Occipital lobe (tissue), 1 donor: ENCODE measurements at regions not wholly inside any gene's neighbourhood (a gene's known extent, or its start where the extent isn't known, plus 50 kb on each side); places are given as distances from the start of the nearest gene placed in this dataset.
"Not testable (repeated sequence)": the region's sequence is repeated elsewhere in the genome, so short reads cannot be mapped to it uniquely, and the experiment has no call there.

Source experiments
- DNase-seq: peaks from one replicate; lab custom pipeline; 2025; lab: John Stamatoyannopoulos, UW

DNA sequence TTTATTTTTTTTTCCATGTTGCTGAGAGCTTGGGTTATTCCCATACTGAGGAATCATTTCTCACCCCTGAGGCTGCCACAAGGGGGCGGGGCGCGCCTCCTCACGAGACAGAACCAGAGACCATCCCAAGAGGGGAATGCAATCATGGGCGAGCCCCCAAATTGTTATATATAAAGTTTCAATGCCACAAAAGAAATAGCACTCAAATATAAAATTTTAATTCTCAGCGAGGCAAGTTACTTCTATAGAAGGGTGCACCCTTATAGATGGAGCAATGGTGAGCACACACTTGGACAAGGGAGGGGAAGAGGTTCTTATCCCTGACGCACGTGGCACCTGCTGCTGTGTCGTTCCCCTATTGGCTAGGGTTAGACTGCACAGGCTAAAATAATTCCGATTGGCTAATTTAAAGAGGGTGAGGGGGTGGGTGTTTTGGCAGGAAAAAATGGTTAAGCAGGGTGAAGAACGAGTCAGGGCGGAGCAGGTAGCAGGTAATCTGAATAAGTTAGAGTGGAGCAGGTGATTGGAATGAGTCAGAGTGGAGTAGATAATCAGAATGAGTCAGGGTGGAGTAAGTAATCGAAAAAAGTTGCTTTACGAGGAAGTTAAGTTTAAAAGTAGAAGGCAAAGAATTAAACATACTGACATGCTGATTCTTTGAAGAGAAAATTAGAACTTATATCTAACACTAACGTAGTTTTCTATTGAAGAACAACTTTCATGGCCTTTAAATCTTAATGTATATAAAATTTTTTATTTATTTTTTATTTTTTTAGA, 177.5 kb downstream of the MTCL1 start:
- DNase-seq, result no peak

DNA sequence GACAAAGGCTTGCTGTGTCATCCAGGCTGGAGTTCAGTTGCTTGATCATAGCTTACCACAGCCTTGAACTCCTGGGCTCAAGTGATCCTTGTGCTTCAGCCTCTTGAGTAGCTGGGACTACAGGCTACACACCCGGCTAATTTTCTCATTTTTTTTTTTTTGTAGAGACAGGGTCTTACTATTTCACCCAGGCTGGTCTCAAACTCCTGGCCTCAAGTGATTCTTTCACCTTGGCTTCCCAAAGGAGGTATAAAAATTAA, 178.0 kb downstream of the MTCL1 start:
- no peak for DNase-seq

DNA sequence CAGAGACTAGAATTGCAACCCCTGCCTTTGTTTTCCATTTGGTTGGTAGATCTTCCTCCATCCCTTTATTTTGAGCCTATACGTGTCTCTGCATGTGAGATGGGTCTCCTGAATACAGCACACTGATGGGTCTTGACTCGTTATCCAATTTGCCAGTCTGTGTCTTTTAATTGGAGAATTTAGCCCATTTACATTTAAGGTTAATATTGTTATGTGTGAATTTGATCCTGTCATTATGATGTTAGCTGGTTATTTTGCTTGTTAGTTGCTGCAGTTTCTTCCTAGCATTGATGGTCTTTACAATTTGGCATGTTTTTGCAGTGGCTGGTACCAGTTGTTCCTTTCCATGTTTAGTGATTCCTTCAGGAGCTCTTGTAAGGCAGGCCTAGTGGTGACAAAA, 182.5 kb downstream of the MTCL1 start:
- not testable (repeated sequence) for DNase-seq

DNA sequence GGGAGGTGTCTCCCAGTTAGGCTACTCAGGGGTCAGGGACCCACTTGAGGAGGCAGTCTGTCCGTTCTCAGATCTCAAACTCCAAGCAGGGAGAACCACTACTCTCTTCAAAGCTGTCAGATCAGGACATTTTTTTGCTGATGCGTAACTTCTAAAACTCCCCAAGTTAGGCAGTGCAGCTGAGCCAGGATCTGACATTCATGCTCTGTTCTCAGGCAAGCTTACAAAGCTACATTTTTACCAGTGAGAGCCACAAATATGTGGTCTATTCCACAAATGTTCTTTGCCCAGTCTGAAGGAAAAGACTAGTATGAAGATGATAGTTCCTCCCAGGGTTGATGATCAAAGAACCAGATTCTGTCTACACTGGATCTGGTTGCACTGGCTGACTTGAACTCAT, 184.1 kb downstream of the MTCL1 start:
- no peak for DNase-seq

DNA sequence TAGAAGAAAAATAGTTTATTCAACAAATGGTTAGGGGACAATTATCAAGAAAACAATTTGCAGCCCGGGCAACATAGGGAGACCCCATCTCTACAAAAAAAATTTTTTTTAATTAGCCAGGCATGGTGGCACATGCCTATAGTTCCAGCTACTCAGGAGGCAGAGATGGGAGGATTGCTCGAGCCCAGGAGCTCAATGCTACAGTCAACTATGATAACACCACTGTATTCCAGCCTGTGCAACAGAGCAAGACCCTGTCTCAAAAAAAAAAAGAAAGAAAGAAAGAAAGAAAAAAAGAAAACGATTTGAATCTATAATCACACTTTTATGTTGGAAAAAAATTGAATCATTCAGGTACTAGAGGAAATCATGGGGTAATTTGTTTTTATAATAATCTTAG, 185.1 kb downstream of the MTCL1 start:
- not testable (repeated sequence) for DNase-seq

DNA sequence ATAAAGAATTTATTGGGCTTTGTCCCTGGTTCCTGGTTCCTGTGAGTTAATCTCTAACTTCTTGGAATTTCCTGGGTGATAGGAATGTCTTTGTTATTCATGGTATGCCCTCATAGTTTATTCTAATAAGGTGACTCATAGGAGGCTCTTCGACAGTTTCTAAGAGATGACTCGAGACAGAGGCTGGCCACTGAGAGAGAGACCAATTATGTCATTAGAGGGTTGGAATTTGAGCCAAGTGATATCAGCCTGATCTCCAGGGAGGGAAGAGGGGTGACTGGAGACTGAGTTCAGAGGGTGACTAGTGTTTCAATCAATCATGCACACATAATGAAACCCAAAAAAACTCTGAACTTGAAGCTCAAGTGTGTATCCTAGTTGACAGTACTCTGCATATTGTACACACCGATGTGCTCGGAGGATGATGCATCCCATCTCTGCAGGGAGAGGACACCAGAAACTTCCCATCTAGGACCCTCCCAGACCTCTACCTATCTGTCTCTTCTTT, 185.7 kb downstream of the MTCL1 start:
- no peak for DNase-seq

DNA sequence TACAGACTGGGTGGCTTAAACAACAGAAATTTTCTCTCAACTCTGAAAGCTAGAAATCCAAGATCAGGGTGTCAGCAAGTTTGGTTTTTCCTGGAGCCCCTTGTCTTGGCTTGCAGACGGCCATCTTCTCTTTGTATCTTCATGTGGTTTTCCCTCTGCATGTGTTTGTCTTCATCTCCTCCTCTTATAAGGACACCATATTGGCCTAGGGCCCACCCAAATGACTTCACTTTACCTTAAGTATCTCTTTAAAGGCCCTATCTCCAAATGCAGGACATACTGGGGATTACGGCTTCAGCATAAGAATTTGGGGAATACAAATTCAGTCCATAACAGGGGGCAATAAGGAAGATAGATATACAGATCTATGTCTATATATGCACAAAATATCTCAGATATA, 187.9 kb downstream of the MTCL1 start:
- no peak for DNase-seq

DNA sequence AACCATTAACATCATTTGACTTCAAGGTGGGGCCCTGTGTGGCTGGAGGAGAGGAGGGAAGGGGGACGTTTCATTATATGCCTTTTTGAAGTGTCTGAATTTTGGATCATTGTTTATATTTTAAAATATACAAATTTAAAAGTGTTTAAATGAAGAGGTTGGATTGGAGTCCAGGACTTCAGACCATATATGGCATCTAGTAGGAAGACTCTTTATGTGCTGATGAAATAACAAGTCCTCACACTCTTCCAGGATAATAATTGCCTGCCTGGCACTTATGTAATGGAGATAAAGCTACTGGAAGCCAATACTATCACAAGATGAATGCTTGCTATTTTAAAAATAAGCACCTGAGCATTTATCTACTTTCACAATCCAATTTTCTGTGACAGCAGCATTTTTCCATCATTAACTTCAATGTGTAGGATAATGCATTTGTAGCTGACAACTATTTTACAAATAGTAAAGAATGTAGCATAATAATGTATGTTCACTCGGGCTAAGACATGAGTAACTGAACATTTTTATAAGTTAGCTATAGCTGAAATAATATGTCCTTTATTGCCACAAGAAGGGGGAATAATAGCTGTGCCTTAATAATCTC, 188.4 kb downstream of the MTCL1 start:
- no peak for DNase-seq

DNA sequence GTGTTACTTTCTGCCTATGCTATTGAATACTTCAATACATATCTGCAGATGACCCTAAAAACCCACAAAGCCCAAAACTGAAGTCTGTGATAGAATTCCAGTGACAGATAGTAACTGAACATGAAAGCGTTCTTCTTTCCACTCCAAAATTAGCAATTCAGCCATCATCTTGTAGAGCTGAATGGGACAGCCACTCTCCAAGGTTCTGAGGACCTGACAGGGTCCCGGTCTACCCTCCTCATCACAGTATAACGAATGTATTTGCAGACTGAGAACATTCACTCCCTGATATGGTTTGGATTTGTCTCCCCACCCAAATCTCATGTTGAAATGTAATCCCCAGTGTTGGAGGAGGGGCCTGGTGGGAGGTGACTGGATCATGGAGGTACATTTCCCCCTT, 189.5 kb downstream of the MTCL1 start:
- DNase-seq, result no peak

DNA sequence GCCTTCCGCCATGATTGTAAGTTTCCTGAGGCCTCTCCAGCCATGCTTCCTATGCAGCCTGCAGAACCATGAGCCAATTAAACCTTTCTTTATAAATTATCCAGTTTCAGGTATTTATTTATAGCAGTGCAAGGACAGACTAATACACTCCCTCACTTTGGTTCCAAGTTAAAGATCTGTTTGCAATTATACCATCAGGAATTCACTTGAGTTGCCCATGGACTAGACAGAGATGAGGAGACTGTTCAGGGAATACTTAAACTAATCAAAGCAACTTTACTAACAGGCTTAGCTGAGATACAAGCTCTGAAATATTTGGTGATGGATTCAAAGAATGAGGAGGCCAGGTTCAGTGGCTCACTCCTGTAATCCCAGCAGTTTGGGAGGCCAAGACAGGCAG, 190.0 kb downstream of the MTCL1 start:
- no peak for DNase-seq

DNA sequence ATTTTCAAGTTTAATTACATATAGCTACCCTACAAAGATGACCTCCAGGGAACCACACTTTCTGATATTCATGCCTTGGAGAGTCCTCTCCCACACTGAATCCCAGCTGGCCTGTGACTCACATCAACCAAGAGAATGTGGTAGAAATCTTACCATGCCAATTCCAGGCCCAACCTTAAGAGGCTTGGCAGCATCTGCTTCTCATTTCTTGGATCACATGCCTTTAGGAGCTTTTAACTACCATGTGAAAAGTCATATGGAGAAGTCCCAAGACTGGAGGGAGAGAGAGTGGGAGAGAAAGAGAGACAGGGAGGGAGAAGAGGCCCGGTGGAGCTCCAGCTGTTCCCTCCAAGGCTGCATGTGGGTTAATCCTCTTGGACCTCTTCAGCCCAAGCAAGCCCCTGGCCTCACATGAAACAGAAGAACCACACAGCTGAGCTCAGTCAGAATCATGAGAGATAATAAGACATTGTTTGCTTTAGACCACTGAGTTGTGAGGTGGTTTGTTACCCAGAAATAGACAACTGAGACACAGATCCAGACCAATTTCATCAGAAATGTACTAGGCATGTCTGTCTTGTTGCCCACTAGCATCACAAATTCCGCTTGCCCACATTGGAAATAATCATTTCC, 190.7 kb downstream of the MTCL1 start:
- no peak for DNase-seq

DNA sequence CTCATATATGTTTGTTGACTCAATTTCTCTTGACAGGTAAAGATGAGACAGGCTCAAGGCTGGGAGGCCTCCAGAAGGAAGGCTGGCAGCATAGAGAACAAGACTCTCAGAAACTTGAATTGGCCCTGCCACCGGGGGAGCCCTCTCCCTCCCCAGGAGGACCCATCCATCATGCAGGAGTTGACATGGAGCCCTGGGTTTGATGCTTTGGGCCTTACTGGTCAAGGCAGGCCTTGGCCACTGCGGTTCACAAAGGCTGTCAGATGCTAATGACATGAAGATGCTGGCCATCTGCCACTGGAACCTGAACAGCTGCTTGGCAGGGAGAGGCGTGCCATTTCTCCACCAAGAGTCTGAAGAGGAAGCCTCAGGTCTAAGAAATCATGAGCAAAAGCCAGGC, 193.6 kb downstream of the MTCL1 start:
- DNase-seq, result no peak

DNA sequence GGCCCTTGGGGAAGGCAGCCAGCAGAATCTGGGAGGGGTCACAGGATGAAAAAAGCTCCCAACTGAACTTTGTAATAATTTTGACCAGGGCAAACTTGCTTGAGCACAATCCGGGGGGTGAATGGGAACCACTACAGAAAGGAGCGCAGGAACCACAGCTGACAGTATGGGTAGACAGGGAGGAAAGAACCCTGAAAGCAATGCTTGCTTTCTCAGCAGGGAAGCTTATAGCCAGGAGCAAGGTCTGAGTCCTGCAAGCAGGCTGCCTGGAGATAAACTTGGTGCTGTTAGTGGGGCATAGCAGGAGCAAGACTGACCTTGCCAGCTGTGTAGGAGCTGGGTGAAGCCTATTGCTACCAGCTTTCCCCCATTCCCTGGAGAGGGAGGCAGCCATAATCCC, 195.2 kb downstream of the MTCL1 start:
- no peak for DNase-seq

DNA sequence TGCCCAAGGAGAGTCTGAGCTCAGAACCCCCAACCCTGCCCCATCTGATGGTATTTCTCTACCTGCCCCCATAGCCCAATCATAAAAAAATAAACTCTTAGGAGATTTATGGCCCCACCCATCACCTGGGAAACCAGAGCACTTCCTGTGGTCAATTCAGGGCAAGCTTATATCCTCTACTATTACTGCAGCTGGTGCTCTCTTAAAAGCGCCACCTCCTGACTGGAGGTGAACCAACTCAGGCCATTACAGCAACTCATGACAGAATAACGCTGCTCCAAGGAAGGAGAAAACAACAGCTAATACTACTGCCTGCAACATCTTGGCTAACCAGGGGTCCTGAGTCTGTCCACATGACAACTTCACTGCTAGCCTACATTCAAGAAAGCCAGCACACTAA, 195.7 kb downstream of the MTCL1 start:
- DNase-seq, result no peak

DNA sequence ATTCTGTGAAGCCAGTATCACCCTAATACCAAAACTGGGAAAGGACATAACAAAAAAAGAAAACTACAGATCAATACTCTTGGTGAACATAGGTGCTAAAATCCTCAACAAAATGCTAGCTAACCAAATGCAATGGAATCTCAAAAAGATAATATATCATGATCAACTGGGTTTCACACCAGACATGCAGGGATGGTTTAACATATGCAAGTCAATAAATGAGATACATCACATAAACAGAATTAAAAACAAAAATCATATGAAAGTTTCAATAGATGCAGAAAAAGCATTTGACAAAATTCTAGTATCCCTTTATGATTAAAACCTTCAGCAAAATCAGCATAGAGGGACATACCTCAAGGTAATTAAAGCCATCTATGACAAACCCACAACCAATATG, 198.2 kb upstream of the NDUFV2 start:
- no peak for DNase-seq

DNA sequence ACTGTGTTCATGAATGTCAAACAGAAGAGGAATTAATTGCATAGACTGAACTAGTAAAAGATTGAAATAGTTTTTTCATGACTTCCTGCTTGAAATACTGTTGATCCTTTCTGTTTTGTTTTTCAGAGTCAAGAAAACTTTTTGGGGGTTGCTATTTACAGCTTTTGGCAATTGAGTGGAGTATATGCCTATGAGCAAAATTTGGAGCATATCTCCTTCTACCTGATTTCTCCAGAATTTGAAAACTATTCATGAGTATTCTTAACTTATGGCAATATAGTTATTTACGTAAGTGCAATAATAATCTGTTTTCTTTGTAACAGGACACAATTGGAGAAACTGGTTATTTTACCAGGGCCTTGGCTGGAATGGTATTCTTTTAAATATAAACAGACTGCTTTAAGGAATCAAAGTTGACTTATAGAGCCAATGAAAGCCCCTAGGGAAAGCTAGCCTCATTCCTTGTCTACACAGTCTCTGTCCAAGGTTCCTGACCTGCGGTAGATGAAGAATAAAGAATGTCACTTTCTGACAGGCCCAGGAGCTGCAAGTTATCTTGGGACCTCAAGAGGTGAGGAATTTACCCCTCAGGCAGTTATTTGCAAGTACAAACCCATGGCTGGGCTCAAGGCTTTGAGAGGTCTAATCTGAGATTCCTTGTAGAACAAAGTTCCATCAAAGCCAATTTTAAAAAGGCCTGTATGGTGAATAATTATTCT, 193.5 kb upstream of the NDUFV2 start:
- DNase-seq, result no peak

DNA sequence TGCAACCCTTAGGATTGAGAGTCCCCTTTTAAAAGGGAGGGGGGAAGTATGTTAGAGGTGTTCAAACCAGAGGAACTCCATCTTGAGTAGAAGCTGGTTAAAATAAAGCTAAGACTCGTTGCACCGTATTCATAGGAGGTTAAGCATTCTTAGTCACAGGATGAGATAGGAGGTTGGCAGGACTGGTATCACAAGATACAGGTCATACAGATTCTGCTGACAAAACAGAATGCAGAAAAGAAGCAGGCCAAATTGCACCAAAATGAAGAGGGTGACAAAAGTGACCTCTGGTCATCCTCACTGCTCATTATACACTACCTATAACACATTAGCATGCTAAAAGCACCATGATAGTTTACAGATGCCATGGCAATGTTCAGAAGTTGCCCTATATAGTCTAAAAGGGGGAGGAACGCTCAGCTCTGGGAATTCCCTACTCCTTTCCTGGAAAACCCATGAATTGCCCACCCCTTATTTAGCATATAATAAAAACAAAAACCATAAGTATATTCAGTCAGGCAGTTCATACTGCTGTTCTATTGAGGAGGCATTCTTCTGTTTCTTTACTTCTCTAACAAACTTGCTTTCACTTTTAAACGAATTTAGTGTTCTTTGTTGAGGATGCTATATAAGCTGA, 192.2 kb upstream of the NDUFV2 start:
- no peak for DNase-seq

DNA sequence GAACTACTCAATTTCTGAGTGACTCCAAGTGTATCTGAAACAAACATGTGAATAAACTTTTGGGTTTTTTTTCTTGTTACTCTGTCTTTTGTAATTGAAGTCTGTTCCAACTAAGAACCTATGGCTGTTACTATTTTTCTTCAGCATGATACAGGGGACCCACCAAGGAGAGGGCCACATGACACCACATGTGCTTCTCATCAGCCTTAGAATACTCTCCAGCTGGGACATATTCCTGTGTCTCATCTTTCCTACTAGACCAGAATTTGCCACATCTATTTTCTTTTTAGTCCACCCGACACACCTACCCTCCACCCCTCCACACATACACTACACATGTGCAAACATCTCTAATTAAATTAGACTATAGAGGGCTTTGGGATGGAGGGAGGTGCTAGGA, 191.7 kb upstream of the NDUFV2 start:
- DNase-seq, result no peak

DNA sequence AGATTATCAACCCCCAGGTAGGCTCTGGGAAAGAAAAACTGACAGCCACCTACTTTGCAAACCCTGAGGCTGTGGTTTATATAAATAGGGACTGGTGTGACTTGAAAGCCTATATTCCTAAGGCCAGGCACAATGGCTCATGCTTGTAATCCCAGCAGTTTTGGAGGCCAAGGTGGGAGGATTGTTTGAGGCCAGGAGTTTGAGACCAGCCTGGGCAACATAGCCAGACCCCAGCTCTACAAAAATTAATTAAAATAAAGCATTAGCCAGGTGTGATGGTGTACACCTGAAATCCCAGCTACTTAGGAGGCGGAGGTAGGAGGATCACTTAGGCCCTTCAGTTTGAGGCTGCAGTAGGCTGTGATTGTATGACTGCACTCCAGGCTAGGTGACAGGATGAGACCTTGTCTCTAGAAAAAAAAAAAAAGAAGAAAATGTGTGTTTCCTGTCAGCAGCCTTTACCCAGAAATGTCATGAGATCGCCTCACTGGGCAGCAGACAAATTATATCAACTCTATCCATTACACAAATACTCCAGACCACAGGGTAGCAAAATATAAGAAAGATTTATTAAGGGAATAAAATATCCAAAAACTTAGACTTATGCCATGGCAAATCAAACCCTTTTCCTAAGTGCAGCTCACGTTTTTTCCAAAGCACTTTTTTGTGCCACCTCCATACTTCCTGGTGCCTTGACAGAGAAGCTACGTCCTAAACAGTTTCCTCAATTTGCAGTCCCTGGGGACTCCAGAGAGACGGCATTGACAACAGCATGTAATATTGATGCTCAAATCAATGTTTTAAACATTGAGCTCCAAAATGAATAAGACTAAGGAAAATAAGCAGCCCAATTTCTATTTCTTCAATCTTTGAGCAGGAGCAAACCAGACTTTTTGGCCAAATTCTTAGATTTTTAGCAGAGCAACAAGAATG, 190.8 kb upstream of the NDUFV2 start:
- DNase-seq, result no peak

DNA sequence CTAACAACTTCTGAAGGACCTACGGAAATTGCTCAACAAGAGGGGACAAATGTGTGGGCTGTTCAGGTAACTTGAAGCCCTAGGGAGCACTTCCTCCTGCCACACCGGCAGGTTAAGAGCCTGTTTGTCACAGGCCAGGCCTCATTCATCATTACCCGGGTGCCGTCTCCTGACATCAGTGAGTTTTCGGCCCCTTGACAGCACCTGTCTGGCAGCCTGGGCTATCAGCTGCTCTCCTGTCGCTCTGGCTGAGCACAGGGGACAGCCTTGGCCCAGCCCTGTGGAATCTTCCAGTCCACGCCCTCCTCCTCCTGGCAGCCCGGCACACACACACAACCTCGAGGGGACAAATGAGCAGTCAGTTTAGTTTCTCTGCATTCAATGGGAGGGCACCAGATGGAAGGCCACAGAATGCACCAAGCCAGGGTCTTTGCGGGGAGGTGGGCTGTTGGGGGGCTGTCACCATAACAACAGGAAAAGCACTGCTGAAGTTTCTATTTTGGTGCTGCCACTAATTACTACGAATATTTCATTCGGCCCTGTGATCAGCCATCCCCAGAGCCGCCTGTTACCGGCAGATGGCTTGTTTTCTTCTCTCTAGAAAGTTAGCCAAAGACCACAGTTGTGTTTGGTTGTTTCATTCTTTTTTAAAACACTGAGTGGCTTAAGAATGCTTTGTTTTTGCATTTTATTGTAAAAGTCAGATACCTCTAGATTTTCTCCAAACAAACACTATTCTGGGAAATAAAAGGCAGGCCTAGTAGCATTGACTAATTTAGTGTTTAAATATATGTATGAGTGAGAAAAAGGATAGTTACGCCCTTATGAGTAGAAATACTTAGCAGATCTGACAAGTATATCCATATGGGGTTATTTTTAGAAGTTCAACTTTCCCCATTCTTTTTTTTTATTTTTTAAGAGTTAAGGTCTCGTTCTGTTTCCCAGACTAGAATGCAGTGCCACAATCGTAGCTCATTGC, 189.9 kb upstream of the NDUFV2 start:
- DNase-seq, result no peak
